HG02938 (cell line): ENCODE measurements at regions not wholly inside any gene's neighbourhood (a gene's known extent, or its start where the extent isn't known, plus 50 kb on each side); places are given as distances from the start of the nearest gene placed in this dataset.

ENCODE experiments used
- ATAC-seq: cut with Tn5 transposase; IDR thresholded peaks from one replicate; pipeline ENCODE4 v1.9.1; 2021; ENCODE audit warnings: mild to moderate bottlenecking, moderate library complexity; ENCODE audit not compliant: unreplicated experiment

DNA sequence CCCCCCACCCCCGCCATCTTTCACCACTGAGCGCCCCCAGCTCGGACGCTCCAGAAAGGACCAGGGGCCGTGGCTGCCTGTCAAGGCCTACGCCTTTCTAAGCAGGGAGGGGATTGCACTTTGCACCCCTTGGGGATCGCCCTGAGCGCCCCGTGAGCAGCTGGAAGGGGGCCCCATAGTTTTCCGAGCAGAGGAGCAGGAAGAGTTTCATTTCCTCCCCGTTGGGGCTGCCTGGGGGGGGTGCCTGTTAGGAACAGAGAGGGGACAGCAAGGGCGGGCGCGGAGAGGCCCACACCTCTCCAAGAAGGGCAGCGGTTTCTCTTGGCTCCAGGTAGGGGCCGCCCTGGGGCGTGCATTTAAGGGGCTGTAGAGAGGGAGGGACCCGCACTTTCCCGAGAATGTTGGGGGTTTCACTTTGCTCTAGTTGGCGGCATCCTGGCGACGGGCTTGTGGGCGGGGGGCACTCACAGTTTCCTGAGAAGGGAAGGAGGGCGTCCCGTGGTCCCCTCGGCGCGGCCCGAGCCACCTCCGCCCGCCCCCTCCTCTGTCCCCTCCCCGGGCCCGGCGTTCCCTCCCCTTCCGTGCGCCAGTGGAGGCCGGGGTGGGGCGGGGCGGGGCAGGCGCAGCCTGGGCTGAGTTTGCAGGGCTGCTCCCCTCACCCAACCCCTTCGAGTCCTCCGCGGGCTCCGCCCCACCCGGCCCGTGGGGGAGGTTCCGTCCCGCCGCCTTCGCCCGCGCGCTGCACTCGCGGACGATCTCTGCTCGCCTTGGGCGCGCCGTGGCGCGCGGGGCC lies 82.3 kb upstream of the CD99 start:
- peak; percentile 85 for ATAC-seq

DNA sequence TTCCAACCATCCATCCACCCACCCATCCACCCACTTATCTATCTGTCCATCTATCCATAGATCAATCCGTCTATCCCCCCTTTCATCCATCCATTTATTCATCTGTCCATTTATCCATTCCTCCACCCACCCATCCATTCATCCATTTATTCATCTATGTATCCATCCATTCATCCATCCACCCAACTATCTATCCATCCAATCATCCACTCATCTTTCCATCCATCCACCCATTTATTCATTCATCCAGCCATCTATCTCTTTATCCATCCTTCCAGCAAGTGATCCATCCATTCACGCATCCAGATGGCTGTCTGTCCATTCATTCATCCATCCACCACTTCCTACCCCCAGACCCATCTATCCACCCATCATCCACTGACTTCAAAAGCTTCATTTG lies 84.0 kb upstream of the CD99 start:
- no peak for ATAC-seq

DNA sequence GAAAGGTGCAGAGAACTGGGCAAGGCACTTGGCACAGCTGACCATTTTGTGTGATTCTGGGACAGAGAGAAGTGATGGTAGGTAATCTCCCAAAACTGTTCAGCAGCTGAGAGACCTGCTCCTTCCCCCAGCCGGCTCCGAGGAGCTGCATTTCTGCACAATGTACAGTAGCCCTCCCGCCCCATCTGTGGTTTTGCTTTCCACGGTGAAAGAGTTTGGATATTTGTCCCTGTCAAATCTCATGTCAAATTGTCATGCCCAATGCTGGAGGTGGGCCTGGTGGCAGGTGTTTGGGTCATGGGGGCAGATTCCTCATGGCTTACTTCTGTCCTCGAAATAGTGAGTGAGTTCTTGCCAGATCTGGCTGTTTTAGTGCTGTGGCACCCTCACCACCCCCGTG lies 90.5 kb upstream of the CD99 start:
- ATAC-seq: no peak

DNA sequence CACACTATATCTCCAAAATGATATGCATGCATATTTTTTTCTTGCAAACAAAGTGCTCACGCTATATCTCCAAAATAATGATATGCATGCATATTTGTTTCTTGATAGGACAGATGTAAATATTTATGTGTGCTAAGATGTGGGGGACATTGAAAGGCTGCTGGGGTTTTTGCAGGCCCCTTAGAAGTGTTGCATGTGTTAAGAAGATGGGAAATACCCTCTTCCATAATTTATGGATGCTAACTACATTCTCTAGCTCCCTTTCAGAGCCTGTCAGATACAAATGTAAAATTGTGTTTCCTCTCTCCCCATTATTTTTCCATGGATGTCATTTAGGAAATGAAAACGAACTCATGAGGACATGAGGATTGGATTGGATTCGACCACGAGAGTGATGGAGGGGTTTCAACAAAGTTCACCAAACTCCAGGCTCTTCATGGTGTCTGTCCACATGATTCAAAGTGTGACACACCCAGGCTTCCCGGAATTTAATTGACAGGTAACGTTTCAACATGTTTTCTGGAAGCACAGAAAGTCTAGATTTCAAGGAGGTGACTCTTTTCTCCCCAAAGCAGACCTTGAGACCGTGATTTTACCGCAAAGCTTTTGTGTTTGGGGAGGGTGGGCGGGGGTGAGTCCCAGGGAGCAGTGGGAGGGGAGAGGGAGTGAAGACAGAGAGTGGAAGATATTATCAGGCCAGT lies 94.4 kb upstream of the CD99 start:
- no peak for ATAC-seq

DNA sequence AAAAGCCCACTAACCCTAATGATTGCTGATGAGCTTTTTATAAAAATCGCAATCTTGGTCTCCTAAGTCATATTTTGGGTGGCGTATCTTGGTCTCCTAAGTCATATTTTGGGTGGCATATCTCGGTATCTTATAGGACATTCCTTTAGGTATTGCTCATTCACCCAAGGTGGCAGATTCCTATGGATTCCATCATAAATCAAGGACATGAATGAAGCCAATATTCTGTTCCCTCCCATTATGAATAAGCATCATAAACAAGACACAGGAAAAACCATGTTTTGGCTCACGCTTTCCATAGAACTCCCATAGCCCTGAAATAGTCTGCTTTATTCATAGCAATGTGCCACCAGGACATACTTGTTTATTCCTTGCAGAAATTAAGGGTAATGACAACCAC lies 95.0 kb upstream of the CD99 start:
- no peak for ATAC-seq

DNA sequence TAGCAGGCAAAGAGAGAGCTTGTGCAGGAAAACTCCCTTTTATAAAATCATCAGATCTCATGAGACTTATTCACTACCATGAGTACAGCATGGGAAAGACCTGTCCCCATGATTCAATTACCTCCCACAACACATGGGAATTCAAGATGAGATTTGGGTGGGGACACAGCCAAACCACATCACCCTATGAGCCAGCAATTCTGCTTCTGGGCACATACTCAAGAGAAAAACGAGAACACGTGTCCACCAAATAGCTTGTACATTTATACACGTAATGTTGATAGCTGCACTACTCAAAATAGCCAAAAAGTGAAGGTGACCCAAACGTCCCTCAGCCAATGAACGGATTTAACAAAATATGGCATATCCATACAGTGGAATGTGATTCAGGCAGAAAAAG lies 94.5 kb upstream of the DHRSX start:
- ATAC-seq: no peak

DNA sequence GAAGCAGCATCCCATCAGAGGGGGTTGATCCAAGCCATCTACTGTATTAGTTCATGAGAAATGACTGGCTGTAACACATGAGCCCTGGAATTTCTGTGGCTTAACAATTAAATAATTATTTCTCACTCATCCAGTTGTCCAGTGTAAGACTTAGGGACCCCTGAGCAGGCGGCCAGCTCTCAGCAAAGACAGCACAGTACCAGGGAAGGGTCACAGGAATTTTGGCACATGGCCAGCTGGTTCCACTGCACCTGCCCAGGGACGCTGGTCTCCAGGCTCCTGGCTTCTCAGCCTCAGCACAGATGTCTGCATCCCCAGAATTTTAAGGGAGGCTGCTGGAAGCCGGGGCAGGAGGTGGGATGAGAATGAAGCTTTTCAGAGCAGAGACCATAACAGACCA lies 93.7 kb upstream of the DHRSX start:
- ATAC-seq: no peak

DNA sequence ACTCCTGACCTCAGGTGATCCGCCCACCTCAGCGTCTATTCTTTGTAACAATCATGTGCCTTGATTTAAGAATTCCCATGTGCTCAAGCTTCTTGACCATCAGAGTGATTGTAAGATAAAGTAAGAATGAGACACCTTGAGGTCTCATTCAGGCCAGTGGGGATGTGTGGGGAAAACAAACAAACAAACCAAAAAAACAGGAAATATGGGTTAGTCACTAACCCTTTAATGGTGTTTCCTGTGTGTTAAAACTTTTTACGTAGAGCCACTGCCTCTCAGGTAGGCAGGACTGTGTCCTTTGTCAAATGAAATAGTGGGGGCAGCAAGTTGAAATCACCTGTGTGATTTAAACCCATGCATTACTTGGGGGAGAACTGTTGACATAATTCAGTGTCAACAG lies 91.5 kb upstream of the DHRSX start:
- no peak for ATAC-seq

DNA sequence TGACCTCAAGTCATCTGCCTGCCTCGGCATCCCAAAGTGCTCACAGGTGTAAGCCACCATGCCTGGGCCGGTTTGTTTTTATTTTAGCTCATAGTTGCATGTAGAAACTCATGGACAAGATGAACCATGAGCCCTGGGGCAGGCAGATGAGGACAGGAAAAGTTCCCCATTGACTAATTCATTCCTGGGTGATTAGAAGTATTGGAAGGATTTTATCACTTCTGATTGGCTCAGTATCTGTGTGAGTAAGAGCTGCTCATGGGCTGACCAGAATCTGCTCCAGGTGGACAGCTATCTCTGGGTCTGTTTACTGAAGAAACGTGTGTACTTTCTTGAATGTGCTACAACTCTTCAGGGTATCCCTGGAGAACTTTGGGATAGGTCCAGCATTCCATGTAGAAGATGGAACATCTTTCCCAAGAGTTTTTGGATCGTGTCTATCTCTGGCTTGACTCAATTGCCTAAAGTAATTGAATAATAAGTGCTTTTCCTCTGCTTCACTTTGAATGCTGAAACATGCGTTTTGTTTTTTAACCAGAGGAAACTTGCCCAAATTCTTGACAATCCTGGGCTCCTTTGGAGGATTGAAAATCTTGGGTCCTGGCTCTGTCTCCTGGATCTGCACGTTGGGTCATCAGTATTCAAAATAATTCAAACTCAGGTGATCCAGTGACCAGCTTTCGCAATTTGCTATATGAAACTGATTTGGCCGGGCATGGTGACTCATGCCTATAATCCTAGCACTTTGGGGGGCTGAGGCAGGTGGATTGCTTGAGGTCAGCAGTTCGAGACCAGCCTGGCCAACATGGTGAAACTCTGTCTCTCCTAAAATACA lies 88.6 kb upstream of the DHRSX start:
- no peak for ATAC-seq

DNA sequence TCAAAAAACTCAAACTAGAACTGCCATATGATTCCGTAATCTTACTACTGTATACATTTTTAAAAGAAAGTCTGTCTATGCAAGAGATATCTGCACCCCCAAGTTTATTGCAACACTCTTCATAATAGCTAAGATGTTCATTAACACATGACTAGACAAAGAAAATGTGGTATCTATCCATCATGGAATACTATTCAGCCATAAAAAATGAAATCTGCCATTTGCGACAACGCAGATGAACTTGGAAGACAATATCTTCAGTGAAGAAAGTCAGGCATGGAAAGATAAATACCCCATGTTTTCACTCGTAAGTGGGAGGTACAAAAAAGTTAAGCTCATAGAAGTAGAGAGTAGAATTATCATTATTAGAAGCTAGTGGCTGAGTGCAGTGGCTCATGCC lies 87.3 kb upstream of the DHRSX start:
- ATAC-seq: no peak

DNA sequence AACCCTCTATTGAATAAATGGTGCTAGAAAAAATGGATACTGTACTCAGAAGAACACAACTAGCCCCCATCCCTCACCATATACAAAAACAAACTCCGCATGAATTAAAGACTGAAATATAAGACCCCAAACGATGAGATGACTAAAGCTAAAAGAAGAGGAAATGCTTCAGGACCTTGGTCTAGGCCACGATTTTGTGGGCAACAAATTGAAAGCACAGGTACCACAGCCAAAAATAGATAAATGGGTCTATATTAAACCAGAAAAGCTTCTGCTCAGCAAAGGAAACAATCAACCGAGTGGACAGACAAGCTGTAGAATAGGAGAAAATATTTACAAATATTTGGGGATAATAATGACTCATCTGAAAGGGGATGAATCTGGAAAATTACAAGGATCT lies 86.4 kb upstream of the DHRSX start:
- no peak for ATAC-seq

DNA sequence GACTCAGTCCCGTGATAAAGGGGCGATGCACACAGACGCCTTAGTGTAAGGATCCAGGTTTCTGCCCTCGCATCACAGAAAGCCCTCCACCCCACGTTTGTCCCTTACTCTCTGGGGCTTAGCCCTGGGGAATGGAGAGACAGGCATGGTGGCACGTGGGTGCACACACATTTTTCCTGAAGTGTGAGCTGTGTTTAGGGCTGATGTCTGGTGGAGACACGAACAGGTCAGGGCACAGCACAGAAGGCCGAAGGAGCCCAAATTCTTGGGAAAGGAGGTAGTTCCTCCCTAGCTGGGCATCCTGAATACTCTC lies 84.3 kb upstream of the DHRSX start:
- no peak for ATAC-seq

DNA sequence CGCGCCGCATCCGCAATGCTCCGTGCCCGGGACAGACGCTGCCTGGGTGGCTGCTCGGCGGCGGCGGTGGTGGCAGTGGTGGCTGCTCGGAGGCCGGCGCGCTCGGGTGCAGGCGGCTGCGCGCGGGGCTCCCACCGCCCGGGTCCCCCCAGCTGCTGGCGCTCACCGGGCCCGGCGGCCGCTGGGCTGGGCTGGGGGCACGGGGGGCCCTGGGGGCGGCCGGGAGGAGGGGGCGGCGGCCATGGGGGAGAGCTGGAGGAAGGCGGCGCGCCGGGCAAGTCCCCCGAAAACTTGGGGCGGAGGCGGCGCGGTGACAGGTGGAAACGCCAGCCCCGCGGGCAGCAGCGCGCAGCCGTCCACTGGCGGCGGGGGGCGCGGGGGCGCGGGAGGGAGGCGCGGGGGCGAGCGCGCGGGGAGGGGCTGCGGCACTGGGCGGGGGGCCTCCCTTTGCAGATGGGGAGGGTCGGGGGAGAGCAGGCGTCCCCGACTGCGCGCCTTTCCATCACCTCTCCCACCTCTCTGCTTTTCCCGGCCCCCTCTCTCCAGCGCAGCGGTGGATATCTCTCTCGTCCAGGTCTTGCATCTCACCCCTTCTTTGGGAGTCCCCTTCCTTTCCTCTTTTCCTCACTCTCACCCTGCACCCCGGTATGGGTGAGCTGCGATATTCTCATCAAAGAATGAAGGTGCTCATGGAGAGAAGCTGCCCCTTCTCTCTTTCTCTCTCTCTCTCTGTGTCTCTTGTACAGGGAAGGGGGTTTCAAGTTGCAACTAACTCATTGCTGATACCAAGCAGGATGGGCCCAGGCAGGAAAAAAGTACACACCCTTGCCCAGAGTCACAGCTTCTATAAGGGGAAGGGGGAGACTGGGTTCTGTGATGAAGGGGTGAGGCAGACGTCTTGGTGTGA lies 83.7 kb upstream of the DHRSX start:
- ATAC-seq: no peak

DNA sequence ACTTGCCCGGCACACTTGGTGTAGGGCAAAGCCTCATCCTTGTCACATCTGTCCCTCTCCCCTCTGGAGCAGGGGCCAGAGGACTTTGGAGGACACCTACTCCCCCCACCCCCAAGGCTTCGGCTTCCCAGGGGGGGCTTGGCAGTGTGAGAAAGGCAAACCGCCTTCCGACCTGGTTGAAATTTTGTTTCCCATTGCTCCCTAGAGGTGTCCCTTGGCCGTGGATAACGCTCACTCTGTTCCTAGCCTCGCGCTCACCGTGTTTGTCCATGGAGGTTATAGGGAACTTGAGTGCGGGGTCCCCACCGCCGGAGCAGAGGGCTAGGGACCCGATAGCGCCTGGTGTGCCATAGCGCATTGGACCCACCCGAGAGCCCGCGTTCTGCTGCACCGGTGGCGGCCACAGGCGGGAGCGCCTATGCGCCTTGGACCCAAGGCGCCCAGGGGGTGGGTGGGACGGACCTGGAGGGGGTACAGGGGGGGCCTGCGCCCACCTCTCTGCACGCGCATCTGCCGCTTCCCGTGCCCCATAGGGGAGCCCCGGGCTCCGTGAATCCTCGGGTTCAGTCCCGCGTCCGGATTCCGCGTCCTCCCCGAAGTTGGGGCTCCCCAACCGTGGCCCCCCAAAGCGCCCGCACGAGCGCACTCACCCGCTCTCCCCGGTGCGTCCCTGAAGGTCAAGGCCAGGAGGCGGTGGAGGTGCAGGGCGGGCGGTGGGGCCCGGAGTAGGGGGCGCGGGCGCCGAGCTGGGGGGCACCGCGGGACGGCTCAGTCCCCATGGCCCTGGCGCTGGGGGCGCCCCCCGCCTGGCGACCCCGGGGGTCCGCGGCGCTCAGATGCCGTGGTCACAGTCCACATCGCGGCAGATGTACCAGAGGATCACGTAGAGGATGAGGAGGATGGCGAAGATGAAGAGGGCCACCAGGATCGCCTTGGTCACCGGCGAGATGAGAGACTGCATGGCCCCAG lies 82.7 kb upstream of the DHRSX start:
- ATAC-seq: no peak

DNA sequence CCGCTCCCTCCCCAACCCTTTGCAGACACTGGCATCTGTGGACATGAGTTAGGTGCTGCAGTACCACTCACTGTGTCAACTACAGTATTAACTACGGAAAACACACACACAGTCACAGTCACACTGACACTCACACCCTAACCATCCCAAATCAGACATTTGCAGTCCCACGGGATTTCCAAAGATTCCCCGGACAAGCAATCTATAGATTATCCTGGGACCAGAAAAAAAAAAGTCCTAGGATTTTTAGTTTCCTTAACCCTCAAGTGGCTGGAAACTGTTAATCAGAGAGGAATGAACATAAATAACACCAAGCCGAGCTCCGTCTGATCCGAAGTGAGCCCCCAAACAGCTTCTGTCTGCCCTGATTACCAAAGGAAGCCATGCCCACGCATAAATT lies 81.9 kb upstream of the DHRSX start:
- ATAC-seq: no peak

DNA sequence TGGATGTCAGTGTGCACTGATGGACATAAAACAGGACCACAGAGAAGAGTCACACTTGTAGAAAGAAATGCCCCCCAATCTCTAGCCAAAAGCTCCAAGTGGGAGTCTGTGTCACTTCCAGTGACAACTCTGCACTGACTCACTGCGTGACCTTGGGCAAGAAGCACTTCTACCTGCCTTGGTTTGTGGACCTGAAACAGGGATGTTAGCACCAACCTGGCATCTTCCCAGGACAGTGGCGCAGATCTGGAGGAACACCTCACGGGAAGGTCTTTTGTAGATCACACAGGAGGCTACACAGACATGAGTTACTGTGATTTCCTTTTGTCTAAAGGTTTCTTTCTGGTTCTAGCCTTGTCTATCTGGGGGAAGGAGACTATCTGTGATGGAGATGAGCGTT lies 80.5 kb upstream of the DHRSX start:
- no peak for ATAC-seq

DNA sequence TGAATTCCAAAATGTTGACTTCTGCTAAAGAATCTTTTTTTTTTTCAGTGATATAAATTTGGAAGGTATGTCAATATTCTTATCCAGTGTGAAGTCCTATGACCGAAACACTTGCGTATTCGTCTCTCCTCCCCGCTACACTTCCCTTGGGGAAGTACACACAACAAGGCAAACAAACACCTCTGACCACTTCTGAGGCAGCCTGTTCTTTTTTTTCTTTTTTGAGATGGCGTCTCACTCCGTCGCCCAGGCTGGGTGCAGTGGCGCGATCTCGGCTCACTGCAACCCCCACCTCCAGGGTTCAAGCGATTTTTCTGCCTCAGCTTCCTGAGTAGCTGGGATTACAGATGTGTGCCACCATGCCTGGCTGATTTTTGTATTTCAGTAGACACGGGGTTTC lies 78.1 kb upstream of the DHRSX start:
- no peak for ATAC-seq

DNA sequence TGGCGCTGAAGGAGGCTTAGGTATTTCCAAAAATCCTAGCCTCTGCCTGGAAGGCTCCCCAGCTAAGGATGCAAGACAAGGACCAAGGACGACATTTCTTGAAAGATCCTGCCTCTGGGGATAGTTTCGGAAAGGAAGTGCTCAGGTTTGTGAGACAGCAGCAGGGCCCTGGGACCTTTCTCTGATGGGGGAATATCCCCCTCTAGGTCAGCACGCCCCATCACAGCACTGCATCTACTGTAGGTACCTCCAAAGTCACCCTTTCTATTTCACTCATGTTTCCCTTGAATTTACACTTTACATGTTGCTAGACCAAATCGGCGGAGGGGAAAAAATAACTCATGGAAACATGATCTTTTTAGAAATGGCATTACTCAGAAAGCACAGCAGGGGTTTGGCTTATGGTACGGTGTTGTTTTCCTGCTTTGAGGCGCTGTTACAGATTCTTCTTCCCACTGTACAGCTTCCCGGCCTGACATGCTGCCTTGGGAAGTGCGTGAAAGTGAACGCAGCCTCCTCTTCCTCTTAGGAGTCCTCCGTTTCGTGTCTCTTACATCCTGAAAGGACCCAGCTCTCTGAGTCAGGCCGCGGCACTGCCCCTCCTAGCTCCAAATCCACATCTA lies 77.2 kb upstream of the DHRSX start:
- no peak for ATAC-seq

DNA sequence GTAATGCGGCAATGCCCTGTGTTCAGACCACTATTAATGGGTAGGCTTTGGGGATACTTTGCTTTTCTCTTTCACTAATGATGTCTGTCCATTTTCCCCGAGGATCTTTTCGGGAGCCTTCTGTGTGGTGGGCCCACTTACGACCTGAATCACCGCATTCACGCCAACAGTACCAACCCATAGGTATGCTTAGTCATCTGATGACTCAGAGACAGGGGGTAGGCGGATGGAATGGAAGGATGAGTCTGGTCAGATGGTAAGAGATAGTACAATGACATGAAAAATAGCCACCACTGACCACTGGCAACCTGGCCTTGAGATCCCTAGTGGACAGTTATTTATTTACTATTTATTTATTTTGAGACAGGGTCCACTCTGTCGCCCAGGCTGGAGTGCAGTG lies 76.0 kb upstream of the DHRSX start:
- ATAC-seq: no peak
